Thyroid gland (tissue), 4 donors: ENCODE measurements at regions not wholly inside any gene's neighbourhood (a gene's known extent, or its start where the extent isn't known, plus 50 kb on each side); places are given as distances from the start of the nearest gene placed in this dataset.

Experiments used
- POLR2A ChIP-seq, 2 donors: fragments of 450-650 bp; IDR thresholded peaks; one replicate each; pipeline ENCODE4 v1.6.1; 2017; ENCODE audit warnings: antibody characterized with exemption in 2 of 2, mild to moderate bottlenecking in 2 of 2, moderate library complexity in 1 of 2
- TF ChIP-seq, protein P1 (sequence below), 6 experiments: fragments of 200-600 bp in 3 of 6; fragments of 450-650 bp in 3 of 6; sonication (generic) in 3 of 6; IDR thresholded peaks; one replicate each; pipeline ENCODE4 v1.5.1; 2016 to 2019; ENCODE audit warnings: antibody characterized with exemption in 6 of 6, mild to moderate bottlenecking in 2 of 6, inconsistent platforms in 1 of 6, moderate library complexity in 1 of 6

GRCh38 chr16:56093055-56093454 is 98.2 kb upstream of the GNAO1 start:
- TF ChIP-seq, protein P1, sequence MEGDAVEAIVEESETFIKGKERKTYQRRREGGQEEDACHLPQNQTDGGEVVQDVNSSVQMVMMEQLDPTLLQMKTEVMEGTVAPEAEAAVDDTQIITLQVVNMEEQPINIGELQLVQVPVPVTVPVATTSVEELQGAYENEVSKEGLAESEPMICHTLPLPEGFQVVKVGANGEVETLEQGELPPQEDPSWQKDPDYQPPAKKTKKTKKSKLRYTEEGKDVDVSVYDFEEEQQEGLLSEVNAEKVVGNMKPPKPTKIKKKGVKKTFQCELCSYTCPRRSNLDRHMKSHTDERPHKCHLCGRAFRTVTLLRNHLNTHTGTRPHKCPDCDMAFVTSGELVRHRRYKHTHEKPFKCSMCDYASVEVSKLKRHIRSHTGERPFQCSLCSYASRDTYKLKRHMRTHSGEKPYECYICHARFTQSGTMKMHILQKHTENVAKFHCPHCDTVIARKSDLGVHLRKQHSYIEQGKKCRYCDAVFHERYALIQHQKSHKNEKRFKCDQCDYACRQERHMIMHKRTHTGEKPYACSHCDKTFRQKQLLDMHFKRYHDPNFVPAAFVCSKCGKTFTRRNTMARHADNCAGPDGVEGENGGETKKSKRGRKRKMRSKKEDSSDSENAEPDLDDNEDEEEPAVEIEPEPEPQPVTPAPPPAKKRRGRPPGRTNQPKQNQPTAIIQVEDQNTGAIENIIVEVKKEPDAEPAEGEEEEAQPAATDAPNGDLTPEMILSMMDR (IDR thresholded peaks at IDR 0.05) = no peak
- TF ChIP-seq POLR2A (IDR thresholded peaks at IDR 0.05) = no peak
